Large intestine (tissue), 3 donors: ENCODE measurements at regions not wholly inside any gene's neighbourhood (a gene's known extent, or its start where the extent isn't known, plus 50 kb on each side); places are given as distances from the start of the nearest gene placed in this dataset.

ENCODE experiments used
- DNase-seq, 2 donors: peaks; one replicate each; pipeline versions ENCODE4 v3.0.0 to v3.0.0-alpha.2; 2013
- H3K27ac ChIP-seq: one replicate; pipeline ENCODE4 v1.5.1; 2013; ENCODE audit warnings: low read length
- H3K27me3 ChIP-seq: 2 replicates; pipeline ENCODE4 v1.6.1; 2013; ENCODE audit warnings: low read length; ENCODE audit not compliant: control insufficient read depth, insufficient read depth
- H3K36me3 ChIP-seq: 2 replicates; pipeline ENCODE4 v1.6.1; 2013; ENCODE audit warnings: low read length; ENCODE audit not compliant: control insufficient read depth, insufficient read depth
- H3K4me1 ChIP-seq: one replicate; pipeline ENCODE4 v1.6.1; 2013; ENCODE audit warnings: low read length; ENCODE audit not compliant: control insufficient read depth, insufficient read depth
- H3K4me3 ChIP-seq: one replicate; pipeline ENCODE4 v1.5.1; 2013; ENCODE audit warnings: low read length
- H3K9me3 ChIP-seq: one replicate; pipeline ENCODE4 v1.6.1; 2013; ENCODE audit warnings: mild to moderate bottlenecking, low read depth, low read length, moderate library complexity; ENCODE audit not compliant: control insufficient read depth
- WGBS: methylation state at CpG from one replicate; pipeline ENCODE4 v1.1.5; 2013; ENCODE audit warnings: low lambda C conversion rate; ENCODE audit not compliant: insufficient coverage; 5-methylcytosine and 5-hydroxymethylcytosine counted together

GRCh38 chr18:38933322-38933721 is 1367.7 kb upstream of the CELF4 start:
- WGBS: no CpG with 5 or more reads among the region's 3 CpGs
- Histone ChIP-seq H3K4me3 (no peak overlapping the region), H3K36me3 (no peaks in the 10 kb centered on the region), H3K27ac (no peak overlapping the region), H3K9me3 (no peaks in the 10 kb centered on the region), H3K27me3 (no peaks in the 10 kb centered on the region), H3K4me1 (no peaks in the 10 kb centered on the region)
- no peak for DNase-seq

- 78% methylated on average over 1 of the region's 3 CpGs for WGBS
Measured at GRCh38 chr18:38932752-38933151, 1367.2 kb upstream of the CELF4 start.

GRCh38 chr18:38931754-38932050 is 1366.1 kb upstream of the CELF4 start:
- no peak for DNase-seq
- Histone ChIP-seq H3K9me3 (no peaks in the 10 kb centered on the region), H3K4me1 (no peaks in the 10 kb centered on the region), H3K27ac (no peak overlapping the region), H3K4me3 (no peak overlapping the region), H3K36me3 (no peaks in the 10 kb centered on the region), H3K27me3 (no peaks in the 10 kb centered on the region)
- WGBS: no CpG with 5 or more reads among the region's 3 CpGs

More at GRCh38 chr18:38932752-38933151, 1367.2 kb upstream of the CELF4 start:
- Histone ChIP-seq H3K27ac (no peak overlapping the region), H3K36me3 (no peaks in the 10 kb centered on the region), H3K9me3 (no peaks in the 10 kb centered on the region), H3K4me3 (no peak overlapping the region), H3K27me3 (no peaks in the 10 kb centered on the region), H3K4me1 (no peaks in the 10 kb centered on the region)
- DNase-seq: no peak

GRCh38 chr18:38930881-38931753 is 1365.5 kb upstream of the CELF4 start:
- DNase-seq: no peak
- no peaks in the 10 kb centered on the region for H3K9me3 ChIP-seq
- no peak overlapping the region for H3K4me3 ChIP-seq
- H3K27me3 ChIP-seq: no peaks in the 10 kb centered on the region
- WGBS: 13% methylated on average over 2 of the region's 3 CpGs
- no peak overlapping the region for H3K27ac ChIP-seq
- no peaks in the 10 kb centered on the region for H3K4me1 ChIP-seq
- H3K36me3 ChIP-seq: no peaks in the 10 kb centered on the region

- H3K36me3 ChIP-seq: no peaks in the 10 kb centered on the region
- no peaks in the 10 kb centered on the region for H3K27me3 ChIP-seq
- H3K4me3 ChIP-seq: no peak overlapping the region
- H3K9me3 ChIP-seq: no peaks in the 10 kb centered on the region
- no peak overlapping the region for H3K27ac ChIP-seq
- no CpG with 5 or more reads among the region's 3 CpGs for WGBS
- no peaks in the 10 kb centered on the region for H3K4me1 ChIP-seq
- DNase-seq: no peak
Measured at GRCh38 chr18:38923540-38923939, 1357.9 kb upstream of the CELF4 start.

- no peaks in the 10 kb centered on the region for H3K36me3 ChIP-seq
- WGBS: no CpG with 5 or more reads among the region's 1 CpG
- no peaks in the 10 kb centered on the region for H3K4me1 ChIP-seq
- H3K9me3 ChIP-seq: no peaks in the 10 kb centered on the region
- no peak overlapping the region for H3K4me3 ChIP-seq
- H3K27me3 ChIP-seq: no peaks in the 10 kb centered on the region
- DNase-seq: no peak
- H3K27ac ChIP-seq: no peak overlapping the region
Measured at GRCh38 chr18:38923126-38923525, 1357.5 kb upstream of the CELF4 start.

- WGBS: no CpG with 5 or more reads among the region's 2 CpGs
- H3K4me1 ChIP-seq: no peaks in the 10 kb centered on the region
- H3K27me3 ChIP-seq: no peaks in the 10 kb centered on the region
- no peaks in the 10 kb centered on the region for H3K36me3 ChIP-seq
- DNase-seq: no peak
- no peaks in the 10 kb centered on the region for H3K9me3 ChIP-seq
- H3K27ac ChIP-seq: no peak overlapping the region
- H3K4me3 ChIP-seq: no peak overlapping the region
Measured at GRCh38 chr18:38909972-38910371, 1344.4 kb upstream of the CELF4 start.

- DNase-seq: no peak
Measured at GRCh38 chr18:38902796-38903195, 1337.2 kb upstream of the CELF4 start.

GRCh38 chr18:38900445-38900844 is 1334.8 kb upstream of the CELF4 start:
- WGBS: no CpG with 5 or more reads among the region's 4 CpGs
- Histone ChIP-seq H3K36me3 (no peaks in the 10 kb centered on the region), H3K4me3 (no peak overlapping the region), H3K27ac (no peak overlapping the region), H3K4me1 (no peaks in the 10 kb centered on the region), H3K27me3 (no peaks in the 10 kb centered on the region), H3K9me3 (no peaks in the 10 kb centered on the region)
- no peak for DNase-seq

More at GRCh38 chr18:38902796-38903195, 1337.2 kb upstream of the CELF4 start:
- no CpG with 5 or more reads among the region's 2 CpGs for WGBS
- Histone ChIP-seq H3K9me3 (no peaks in the 10 kb centered on the region), H3K4me3 (no peak overlapping the region), H3K36me3 (no peaks in the 10 kb centered on the region), H3K27me3 (no peaks in the 10 kb centered on the region), H3K27ac (no peak overlapping the region), H3K4me1 (no peaks in the 10 kb centered on the region)

- H3K4me1 ChIP-seq: no peaks in the 10 kb centered on the region
- no peaks in the 10 kb centered on the region for H3K27me3 ChIP-seq
- no peaks in the 10 kb centered on the region for H3K36me3 ChIP-seq
- WGBS: no CpG with 5 or more reads among the region's 2 CpGs
- DNase-seq: no peak
- no peak overlapping the region for H3K4me3 ChIP-seq
- H3K27ac ChIP-seq: no peak overlapping the region
- no peaks in the 10 kb centered on the region for H3K9me3 ChIP-seq
Measured at GRCh38 chr18:38900031-38900430, 1334.4 kb upstream of the CELF4 start.

- whole genome bisulfite sequencing: no CpG with 5 or more reads among the region's 2 CpGs
- Histone ChIP-seq H3K4me1 (no peaks in the 10 kb centered on the region), H3K9me3 (no peaks in the 10 kb centered on the region), H3K4me3 (no peak overlapping the region), H3K27ac (no peak overlapping the region), H3K36me3 (no peaks in the 10 kb centered on the region), H3K27me3 (no peaks in the 10 kb centered on the region)
- DNase-seq: no peak
Measured at GRCh38 chr18:38899252-38899651, 1333.7 kb upstream of the CELF4 start.
